H9 (cell line): ENCODE measurements at regions not wholly inside any gene's neighbourhood (a gene's known extent, or its start where the extent isn't known, plus 50 kb on each side); places are given as distances from the start of the nearest gene placed in this dataset.

Source experiments
- DNase-seq: peaks from one replicate; pipeline ENCODE4 v3.0.0-alpha.2; 2017
- H2AFZ ChIP-seq: one replicate; pipeline ENCODE4 v1.6.1; 2013; ENCODE audit warnings: mild to moderate bottlenecking, low read length, control low read depth, moderate library complexity
- H2AK5ac ChIP-seq: 2 replicates; pipeline ENCODE4 v1.6.1; 2013; ENCODE audit warnings: low read length, control low read depth, mixed read lengths; ENCODE audit not compliant: insufficient read length
- H2BK120ac ChIP-seq: one replicate; pipeline ENCODE4 v1.6.1; 2013; ENCODE audit warnings: low read depth, mild to moderate bottlenecking, low read length, control low read depth, inconsistent platforms; ENCODE audit not compliant: poor library complexity, severe bottlenecking
- H2BK12ac ChIP-seq: 2 replicates; pipeline ENCODE4 v1.6.1; 2013; ENCODE audit warnings: low read length, control low read depth, mixed read lengths, low read depth; ENCODE audit not compliant: insufficient read length
- H2BK15ac ChIP-seq: 2 replicates; pipeline ENCODE4 v1.6.1; 2013; ENCODE audit warnings: low read depth, low read length, control low read depth
- H2BK20ac ChIP-seq: one replicate; pipeline ENCODE4 v1.6.1; 2013; ENCODE audit warnings: low read depth, mild to moderate bottlenecking, low read length, control low read depth, inconsistent platforms; ENCODE audit not compliant: poor library complexity, severe bottlenecking
- H2BK5ac ChIP-seq: 2 replicates; pipeline ENCODE4 v1.6.1; 2013; ENCODE audit warnings: low read length, control low read depth, mixed read lengths; ENCODE audit not compliant: insufficient read length
- H3K14ac ChIP-seq: 2 replicates; pipeline ENCODE4 v1.6.1; 2013; ENCODE audit warnings: low read length, control low read depth; ENCODE audit not compliant: insufficient read depth
- H3K18ac ChIP-seq: 2 replicates; pipeline ENCODE4 v1.6.1; 2013; ENCODE audit warnings: low read depth, mild to moderate bottlenecking, mixed read lengths, low read length, control low read depth; ENCODE audit not compliant: insufficient read length
- H3K23ac ChIP-seq: 2 replicates; pipeline ENCODE4 v1.6.1; 2013; ENCODE audit warnings: low read length, control low read depth, mixed read lengths, low read depth; ENCODE audit not compliant: insufficient read length
- H3K23me2 ChIP-seq: 2 replicates; pipeline ENCODE4 v1.6.1; 2013; ENCODE audit warnings: low read depth, mild to moderate bottlenecking, mixed read lengths, low read length, control low read depth; ENCODE audit not compliant: insufficient read length, poor library complexity, severe bottlenecking
- H3K27ac ChIP-seq: 2 replicates; pipeline ENCODE4 v1.5.1; 2013; ENCODE audit warnings: low read length, control low read depth, mixed read lengths, low read depth; ENCODE audit not compliant: insufficient read length
- H3K27me3 ChIP-seq: 2 replicates; pipeline ENCODE4 v1.6.1; 2013; ENCODE audit warnings: low read length, control low read depth, inconsistent platforms; ENCODE audit not compliant: insufficient read depth
- H3K4ac ChIP-seq: 2 replicates; pipeline ENCODE4 v1.6.1; 2013; ENCODE audit warnings: low read depth, mild to moderate bottlenecking, control low read depth, inconsistent platforms, low read length, moderate library complexity
- H3K4me1 ChIP-seq: 2 replicates; pipeline ENCODE4 v1.6.1; 2013; ENCODE audit warnings: low read length, control low read depth, inconsistent platforms; ENCODE audit not compliant: insufficient read depth
- H3K4me2 ChIP-seq: 2 replicates; pipeline ENCODE4 v1.6.1; 2013; ENCODE audit warnings: low read length, control low read depth, mixed read lengths; ENCODE audit not compliant: insufficient read length, insufficient read depth
- H3K56ac ChIP-seq: 2 replicates; pipeline ENCODE4 v1.6.1; 2013; ENCODE audit warnings: low read depth, mild to moderate bottlenecking, mixed read lengths, low read length, control low read depth; ENCODE audit not compliant: insufficient read length
- H3K79me1 ChIP-seq: 2 replicates; pipeline ENCODE4 v1.6.1; 2013; ENCODE audit warnings: low read depth, mild to moderate bottlenecking, moderate library complexity, low read length, control low read depth, inconsistent platforms; ENCODE audit not compliant: insufficient read depth, poor library complexity, severe bottlenecking
- H3K79me2 ChIP-seq: 2 replicates; pipeline ENCODE4 v1.6.1; 2013; ENCODE audit warnings: low read length, control low read depth, inconsistent platforms; ENCODE audit not compliant: insufficient read depth
- H3K9ac ChIP-seq: 2 replicates; pipeline ENCODE4 v1.6.1; 2013; ENCODE audit warnings: low read length, control low read depth, mixed read lengths; ENCODE audit not compliant: insufficient read length; ENCODE audit errors: extremely low read depth
- H3K9me3 ChIP-seq: one replicate; pipeline ENCODE4 v1.6.1; 2013; ENCODE audit warnings: low read depth, low read length, inconsistent platforms; ENCODE audit not compliant: control insufficient read depth
- H3T11ph ChIP-seq: one replicate; pipeline ENCODE4 v1.6.1; 2013; ENCODE audit warnings: mild to moderate bottlenecking, low read length, control low read depth, inconsistent platforms
- H4K20me1 ChIP-seq: one replicate; pipeline ENCODE4 v1.6.1; 2013; ENCODE audit not compliant: control insufficient read depth, insufficient read length, insufficient read depth
- H4K5ac ChIP-seq: 2 replicates; pipeline ENCODE4 v1.6.1; 2013; ENCODE audit warnings: low read depth, mild to moderate bottlenecking, mixed read lengths, low read length, control low read depth; ENCODE audit not compliant: insufficient read length
- H4K8ac ChIP-seq: replicated peaks from 2 replicates; pipeline ENCODE4 v1.6.1; 2013; ENCODE audit warnings: low read length, control low read depth, mixed read lengths, low read depth; ENCODE audit not compliant: insufficient read length
- H4K91ac ChIP-seq: 2 replicates; pipeline ENCODE4 v1.6.1; 2013; ENCODE audit warnings: low read depth, mild to moderate bottlenecking, moderate library complexity, mixed read lengths, low read length, control low read depth; ENCODE audit not compliant: insufficient read length
- H3K27ac Mint-ChIP-seq, 3 experiments: 2 replicates in 2 of 3; 3 replicates in 1 of 3; pipeline ENCODE4 v1.8.0; 2020 to 2021; ENCODE audit warnings: mixed read lengths in 3 of 3, mild to moderate bottlenecking in 1 of 3, moderate library complexity in 1 of 3
- H3K27me3 Mint-ChIP-seq: 2 replicates; pipeline ENCODE4 v1.8.0; 2021; ENCODE audit warnings: low read depth, mild to moderate bottlenecking, moderate library complexity, mixed read lengths
- H3K36me3 Mint-ChIP-seq, 3 experiments: 2 replicates in 2 of 3; 3 replicates in 1 of 3; pipeline ENCODE4 v1.8.0; 2020 to 2021; ENCODE audit warnings: low read depth in 3 of 3, mixed read lengths in 3 of 3; ENCODE audit not compliant: insufficient read depth in 1 of 3
- H3K4me1 Mint-ChIP-seq, 2 experiments: 2 replicates each; pipeline ENCODE4 v1.8.0; 2020; ENCODE audit warnings: mixed read lengths in 2 of 2
- H3K4me3 Mint-ChIP-seq, 2 experiments: 2 replicates in 1 of 2; 3 replicates in 1 of 2; pipeline ENCODE4 v1.8.0; 2020 to 2021; ENCODE audit warnings: mild to moderate bottlenecking in 2 of 2, mixed read lengths in 2 of 2, moderate library complexity in 1 of 2
- H3K9me3 Mint-ChIP-seq, 2 experiments: 2 replicates in 1 of 2; 3 replicates in 1 of 2; pipeline ENCODE4 v1.8.0; 2020; ENCODE audit warnings: mild to moderate bottlenecking in 2 of 2, mixed read lengths in 2 of 2, moderate library complexity in 1 of 2
- CTCF ChIP-seq: fragments of 200-600 bp; sonication (generic); conservative IDR thresholded peaks from 3 replicates; pipeline ENCODE4 v1.8.0; 2021; ENCODE audit warnings: antibody characterized with exemption, mild to moderate bottlenecking
- WGBS: extraction: QIAGEN DNeasy Blood & Tissue Kit; methylation state at CpG from one replicate; pipeline ENCODE4 v1.1.7; 2013; ENCODE audit warnings: missing lambda C conversion rate, low lambda C conversion rate, mixed read lengths; ENCODE audit not compliant: insufficient read length; ENCODE audit errors: extremely low coverage; 5-methylcytosine and 5-hydroxymethylcytosine counted together

- H3K79me2 ChIP-seq: no peaks in the 10 kb centered on the region
- H3K4me1 ChIP-seq: peaks cover 7% of the 10 kb centered on the region; the same call in 1 of the 2 replicates
- H3T11ph ChIP-seq: no peak overlapping the region
- H2AK5ac ChIP-seq: no peak overlapping the region
- Mint-ChIP-seq H3K9me3 (no peaks in the 10 kb centered on the region), H3K36me3 (peaks cover 0 to 7% (median 6%) of the 10 kb centered on the region in 3 experiments; a peak in 2 of 7 replicates), H3K27ac (peak overlapping the region; percentile 93 to 99 (median 98); a peak in 6 of 7 replicates), H3K27me3 (no peaks in the 10 kb centered on the region), H3K4me1 (peaks cover 48 to 56% of the 10 kb centered on the region in 2 experiments), H3K4me3 (peak overlapping the region; percentile 36 to 65)
- no peak overlapping the region for H2BK5ac ChIP-seq
- no peaks in the 10 kb centered on the region for H3K23me2 ChIP-seq
- WGBS: no CpG with 5 or more reads among the region's 1 CpG
- H2BK120ac ChIP-seq: no peak overlapping the region
- no peak overlapping the region for H3K4me2 ChIP-seq
- no peak for DNase-seq
- no peak overlapping the region for H4K5ac ChIP-seq
- H3K79me1 ChIP-seq: no peaks in the 10 kb centered on the region
- no peak overlapping the region for H2BK15ac ChIP-seq
- H3K23ac ChIP-seq: no peak overlapping the region
- no peak overlapping the region for H2BK20ac ChIP-seq
- H3K4ac ChIP-seq: no peak overlapping the region
- H3K27ac ChIP-seq: no peak overlapping the region
- no peak overlapping the region for H3K9ac ChIP-seq
- TF ChIP-seq CTCF: no peak
- H2BK12ac ChIP-seq: no peak overlapping the region
- no peak overlapping the region for H4K91ac ChIP-seq
- H3K56ac ChIP-seq: no peak overlapping the region
- no peak overlapping the region for H2AFZ ChIP-seq
- H3K14ac ChIP-seq: no peak overlapping the region
- no peaks in the 10 kb centered on the region for H4K20me1 ChIP-seq
- H3K27me3 ChIP-seq: no peaks in the 10 kb centered on the region
- H3K18ac ChIP-seq: no peak overlapping the region
- no peak overlapping the region for H4K8ac ChIP-seq
- H3K9me3 ChIP-seq: no peaks in the 10 kb centered on the region
These were observed 360.4 kb upstream of the ZC3H15 start for GRCh38 chr2:186125625-186126024.
